ENCODE measurements at regions not wholly inside any gene's neighbourhood (a gene's known extent, or its start where the extent isn't known, plus 50 kb on each side); places are given as distances from the start of the nearest gene placed in this dataset.

DNA sequence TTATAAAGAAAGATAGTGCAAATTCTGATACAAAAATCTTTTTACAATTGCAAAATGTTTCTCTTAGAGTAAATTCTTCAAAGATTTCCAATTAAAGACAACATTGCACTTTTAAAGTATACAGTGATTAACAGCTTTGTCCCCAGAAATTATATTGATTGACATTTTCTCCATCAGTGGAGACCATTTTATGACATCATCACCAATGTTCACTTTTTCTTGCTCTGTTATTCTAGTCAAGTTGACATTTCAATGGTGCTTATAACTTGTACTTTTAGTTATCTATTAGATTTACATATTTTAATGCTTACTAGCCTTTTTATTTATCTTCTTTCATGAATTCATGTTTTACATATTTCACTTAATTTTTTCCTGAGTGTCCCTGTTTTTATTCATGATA is 524.8 kb downstream of the HAO1 start:
- DNase-seq (ENCODE audit: low spot score): no peak

DNA sequence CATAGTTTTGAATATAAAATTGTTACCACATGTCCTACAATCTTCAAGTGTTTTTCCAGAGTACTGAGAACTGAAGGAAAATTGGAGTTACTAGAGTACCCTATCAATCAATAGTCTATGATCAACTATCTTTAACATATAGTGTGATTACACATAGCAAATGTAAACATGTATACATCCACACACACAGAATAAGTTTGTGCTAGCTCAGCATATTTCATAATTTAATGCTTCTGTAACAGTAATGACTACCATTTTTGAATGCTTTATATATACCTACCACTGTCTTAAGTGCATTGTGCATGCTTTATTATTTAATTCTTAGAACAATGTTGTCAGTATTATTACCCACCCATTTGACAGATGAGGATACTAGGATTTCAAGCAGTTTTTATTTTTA is 523.9 kb downstream of the HAO1 start:
- no peak for DNase-seq (ENCODE audit: low spot score)

DNA sequence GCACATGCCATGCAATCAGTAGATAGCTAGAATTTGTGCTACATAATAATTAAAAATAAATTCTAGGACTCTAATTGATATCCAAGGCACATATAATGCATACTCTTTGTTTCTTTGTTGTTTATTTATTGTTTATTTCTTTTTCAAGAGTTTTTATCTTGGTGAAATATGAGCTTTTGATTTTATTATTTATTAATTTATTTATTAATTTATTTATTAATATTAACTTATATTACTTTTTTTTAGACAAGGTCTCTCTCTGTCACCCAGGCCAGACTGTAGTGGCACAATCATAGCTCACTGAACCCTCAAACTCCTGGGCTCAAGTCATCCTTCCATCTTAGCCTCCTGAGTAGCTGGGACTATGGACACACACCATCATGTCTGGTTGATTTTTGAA is 519.9 kb downstream of the HAO1 start:
- DNase-seq (ENCODE audit: low spot score): no peak

DNA sequence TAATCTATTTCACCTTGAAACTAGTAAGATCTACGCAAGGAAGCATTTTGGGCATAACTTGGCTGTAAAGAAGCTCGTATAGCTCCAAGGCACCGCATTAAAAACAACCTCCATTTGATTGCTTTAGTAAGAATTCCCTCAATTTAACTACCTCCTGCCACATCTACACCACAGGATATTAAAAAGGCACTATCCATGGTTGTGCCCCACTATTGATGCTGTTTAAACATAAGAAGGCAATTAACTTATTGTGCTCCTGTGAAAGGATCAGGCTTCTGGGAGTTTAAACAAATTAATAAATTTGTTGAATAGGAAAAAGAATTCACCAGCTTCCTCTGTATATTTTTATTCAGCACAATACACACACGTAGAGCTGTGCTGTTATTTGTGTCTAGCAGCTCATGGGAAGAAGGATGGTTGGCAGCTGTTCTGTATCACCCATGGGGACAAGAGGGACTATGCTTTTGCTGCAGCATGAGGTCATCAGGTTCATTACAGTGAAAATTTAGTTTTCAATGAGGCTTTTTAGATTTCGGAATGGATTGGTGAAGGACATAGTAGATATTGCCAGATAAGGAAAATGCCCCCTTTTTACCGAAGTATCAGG is 513.3 kb downstream of the HAO1 start:
- DNase-seq (ENCODE audit: low spot score): no peak

DNA sequence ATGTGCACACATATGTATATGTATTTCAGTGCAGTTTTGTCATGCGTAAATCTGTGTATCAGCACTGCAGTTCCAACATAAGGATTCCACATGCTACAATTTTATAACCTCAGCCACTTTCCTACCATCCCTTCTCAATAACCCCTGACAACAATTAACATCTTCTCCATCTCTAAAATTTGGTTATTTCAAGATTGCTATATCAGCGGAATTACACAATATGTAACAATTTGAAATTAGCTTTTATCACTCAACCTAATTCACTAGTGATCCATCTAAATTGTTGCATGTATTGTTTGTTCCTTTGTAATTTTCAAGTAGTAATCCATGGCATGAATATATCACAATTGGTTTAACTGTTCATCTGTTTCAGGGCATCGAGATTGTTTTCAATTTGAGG is 511.3 kb downstream of the HAO1 start:
- DNase-seq (ENCODE audit: low spot score): no peak

DNA sequence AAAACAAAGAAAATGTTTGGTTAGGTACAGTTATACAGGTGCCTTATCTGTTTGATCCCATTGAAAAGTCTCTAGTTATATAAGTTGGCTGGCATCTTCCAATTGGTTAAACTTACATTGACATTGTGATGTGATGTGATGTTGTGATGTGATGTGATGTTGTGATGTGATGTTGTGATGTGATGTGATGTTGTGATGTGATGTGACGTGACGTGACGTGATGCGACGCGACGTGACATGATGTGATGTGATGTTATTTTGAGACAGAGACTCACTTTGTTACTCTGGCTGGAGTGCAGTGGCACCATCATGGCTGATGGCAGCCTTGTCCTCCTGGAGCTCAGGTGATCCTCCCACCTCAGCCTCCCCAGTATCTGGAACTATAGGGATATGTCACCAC is 507.6 kb downstream of the HAO1 start:
- no peak for DNase-seq (ENCODE audit: low spot score)

DNA sequence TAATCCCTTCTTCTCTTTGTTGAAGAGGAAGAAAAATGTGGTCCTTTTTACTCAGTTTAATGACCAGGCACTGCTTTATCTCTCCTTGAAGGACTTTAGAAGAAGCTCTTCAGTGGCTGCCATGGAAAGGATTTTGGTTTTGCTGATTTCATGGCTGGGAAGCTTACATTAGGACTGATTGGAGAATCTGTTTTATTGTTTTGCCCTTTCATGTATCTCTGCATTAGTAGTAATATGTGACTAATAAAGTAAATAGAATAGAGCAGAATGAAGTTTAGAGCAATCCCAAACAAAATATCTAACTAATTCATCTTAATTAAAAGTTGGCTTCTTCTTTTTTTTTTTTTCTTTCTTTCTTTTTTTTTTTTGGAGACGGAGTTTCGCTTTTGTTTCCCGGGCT is 502.9 kb downstream of the HAO1 start:
- no peak for DNase-seq (ENCODE audit: low spot score)

DNA sequence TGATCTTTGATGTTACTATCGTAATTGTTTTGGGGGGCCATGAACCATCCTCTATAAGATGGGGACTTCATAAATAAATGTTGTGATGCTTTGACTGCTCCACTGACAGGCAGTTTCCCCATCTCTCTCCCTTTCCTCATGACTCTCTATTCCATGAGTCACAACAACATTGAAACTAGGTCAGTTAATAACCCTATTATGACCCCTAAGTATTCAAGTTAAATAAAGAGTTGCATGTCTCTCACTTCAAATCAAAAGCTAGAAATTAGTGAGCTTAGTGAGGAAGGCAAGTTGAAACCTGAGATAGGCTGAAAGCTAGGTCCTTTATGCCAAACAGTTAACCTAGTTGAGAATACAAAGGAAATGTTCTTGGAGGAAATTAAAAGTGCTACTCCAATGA is 491.0 kb downstream of the HAO1 start:
- DNase-seq (ENCODE audit: low spot score): no peak

DNA sequence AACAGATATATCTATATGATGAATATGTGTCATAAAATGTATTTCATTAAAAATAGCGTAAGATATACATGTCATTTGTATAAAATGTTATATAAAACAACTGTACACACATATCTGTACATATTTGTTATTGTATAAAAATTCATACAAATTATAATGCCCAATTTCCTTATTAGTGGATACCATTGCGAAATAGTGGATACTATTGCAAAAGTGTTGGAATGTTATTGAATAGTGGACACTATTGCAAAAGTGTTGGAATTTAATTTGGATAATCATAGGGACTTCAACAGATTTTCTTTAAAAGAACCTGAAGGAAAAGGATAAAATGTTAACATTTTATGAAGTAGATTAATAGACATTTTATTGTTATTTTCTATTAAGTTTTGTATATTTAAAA is 487.4 kb downstream of the HAO1 start:
- no peak for DNase-seq (ENCODE audit: low spot score)

DNA sequence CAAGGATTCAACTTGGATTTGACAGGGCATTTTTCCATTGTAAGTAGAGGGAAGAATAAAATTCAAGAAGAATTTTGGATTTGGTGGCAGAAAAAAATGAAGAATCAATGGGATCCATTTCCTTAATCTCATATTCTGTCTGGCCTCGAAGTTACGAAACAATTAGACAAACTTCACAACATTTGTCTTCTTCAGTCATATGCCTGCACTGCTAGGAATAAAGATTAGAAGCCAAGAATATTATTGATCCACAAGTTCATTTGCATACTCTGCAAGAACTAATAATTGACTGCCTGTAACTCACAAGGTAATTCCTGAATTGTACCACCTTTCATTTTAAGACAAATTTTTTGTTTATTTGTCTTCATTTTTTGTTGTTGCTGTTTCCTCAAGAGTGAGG is 486.2 kb downstream of the HAO1 start:
- DNase-seq (ENCODE audit: low spot score): no peak

DNA sequence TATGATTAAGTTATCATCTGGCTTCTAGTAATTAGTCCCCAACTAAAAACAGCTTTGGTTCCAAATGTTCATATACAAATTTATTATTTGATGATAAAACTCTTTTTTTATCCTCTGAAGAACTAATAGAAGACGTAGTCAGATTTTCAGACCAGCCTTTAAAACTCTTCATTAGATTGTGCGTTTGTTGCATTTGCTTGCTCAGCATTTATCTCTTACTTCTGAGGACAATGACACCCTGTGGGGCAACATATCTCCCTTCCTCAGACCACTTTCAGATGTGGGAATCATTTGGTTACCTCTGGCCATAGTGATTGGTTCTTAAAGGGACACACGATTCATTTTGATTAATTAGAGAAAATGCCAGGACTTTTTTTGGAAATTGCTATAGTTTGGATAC is 481.8 kb downstream of the HAO1 start:
- no peak for DNase-seq (ENCODE audit: low spot score)

DNA sequence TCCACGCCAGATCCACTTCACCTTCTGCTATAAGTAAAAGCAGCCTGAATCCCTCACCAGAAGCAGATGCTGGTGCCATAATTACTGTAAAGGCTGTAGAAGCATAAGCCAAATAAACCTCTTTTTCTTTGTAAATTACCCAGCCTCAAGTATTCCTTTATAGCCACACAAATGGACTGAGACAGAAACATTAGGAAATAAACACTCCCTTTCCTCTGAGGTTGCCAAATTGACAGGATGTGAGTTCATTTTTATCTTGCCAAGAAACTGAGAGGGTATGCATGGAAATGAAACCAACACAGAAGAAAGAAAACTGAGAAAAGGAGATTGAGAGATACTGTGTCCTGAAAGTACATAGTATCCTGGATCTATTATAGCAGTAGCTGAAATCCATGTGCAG is 481.2 kb downstream of the HAO1 start:
- DNase-seq (ENCODE audit: low spot score): no peak

DNA sequence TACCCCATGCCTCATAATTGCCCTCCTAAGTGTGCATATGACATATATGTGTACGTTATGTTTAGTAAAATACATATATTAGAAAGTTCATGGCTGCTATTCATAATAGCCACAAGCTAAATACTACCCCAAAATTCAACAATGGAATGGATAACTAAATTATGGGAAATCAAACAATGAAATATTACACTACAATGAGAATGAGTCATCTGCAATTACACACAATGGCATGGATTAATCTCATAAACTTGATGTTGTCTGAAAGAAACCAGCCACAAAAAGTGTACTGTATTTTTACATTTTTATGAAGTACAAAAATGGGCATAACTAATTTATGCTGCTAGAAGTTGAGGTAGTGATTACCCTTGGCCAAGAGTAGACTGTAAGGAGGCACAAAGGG is 477.0 kb downstream of the HAO1 start:
- no peak for DNase-seq (ENCODE audit: low spot score)

DNA sequence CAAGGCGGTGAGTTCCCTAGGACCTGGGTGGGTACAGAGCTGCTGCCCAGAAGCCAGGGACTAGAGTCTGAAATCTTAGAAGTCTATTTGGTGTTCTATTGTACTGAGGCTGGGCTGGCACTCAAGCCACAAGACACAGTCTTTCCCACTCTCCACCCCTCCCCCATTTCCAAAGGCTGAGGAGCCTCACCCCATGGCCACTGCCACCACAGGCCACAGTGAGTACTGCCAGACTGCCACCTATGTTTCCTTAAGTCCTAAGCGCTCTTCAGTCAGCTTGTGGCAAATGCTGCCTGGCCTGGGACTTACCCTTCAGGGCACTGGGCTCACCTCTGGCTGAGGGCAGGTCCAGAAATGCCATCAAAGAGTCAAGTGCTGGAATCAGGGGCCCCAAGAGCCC is 469.3 kb downstream of the HAO1 start:
- DNase-seq (ENCODE audit: low spot score): no peak

DNA sequence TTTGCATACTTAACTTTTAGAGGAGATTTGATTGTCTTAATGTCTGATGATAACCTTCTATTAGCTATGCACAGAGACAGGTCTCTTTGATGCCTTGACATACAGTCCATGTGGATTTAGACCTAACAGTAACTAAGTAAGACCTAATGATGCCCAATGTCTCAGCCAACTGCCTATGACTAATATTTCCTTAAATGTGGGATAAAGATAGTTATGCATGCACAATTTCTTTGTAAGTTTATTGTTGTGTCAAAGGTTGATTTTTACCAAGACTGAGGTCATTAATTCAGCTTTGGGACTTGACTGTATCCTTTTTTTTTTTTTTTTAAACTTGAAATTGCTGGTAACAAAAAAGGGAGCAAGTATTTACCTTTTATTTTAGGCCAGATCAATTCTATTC is 450.0 kb downstream of the HAO1 start:
- DNase-seq (ENCODE audit: low spot score): no peak

DNA sequence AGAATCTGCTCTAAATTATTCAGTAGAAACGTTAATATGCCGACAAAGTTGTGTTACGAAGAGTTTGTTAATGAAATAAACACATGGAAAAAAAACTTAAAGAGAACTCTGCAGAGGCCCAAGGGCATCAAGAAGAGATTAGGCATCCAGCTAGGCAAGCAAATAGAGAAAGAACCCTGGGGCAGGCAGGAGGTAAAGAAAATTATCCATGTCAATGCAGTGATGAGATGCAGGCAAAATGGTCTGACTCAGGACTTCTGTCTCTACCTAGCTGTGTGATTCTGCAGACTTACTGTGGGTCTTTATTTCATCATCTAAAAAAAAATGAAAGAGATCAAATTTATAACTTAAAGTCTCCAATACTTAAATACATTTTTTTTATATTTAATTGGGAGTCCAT is 448.0 kb downstream of the HAO1 start:
- DNase-seq (ENCODE audit: low spot score): no peak

DNA sequence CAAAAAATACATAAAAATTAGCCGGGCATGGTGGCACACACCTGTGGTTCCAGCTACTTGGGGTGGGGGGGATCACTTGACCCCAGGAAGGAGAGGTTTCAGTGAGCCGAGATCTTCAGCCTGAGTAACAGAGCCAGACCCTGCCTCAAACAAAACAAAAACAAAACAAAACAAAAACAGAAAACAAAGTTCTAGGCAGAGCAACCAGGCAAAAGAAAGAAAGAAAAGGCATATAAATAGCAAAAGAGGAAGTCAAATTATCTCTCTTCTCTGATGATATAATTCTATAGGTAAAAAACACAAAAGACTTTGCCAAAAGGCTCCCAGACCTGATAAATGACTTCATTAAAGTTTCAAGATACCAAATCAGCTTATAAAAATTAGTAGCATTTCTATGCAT is 446.9 kb downstream of the HAO1 start:
- DNase-seq (ENCODE audit: low spot score): no peak

DNA sequence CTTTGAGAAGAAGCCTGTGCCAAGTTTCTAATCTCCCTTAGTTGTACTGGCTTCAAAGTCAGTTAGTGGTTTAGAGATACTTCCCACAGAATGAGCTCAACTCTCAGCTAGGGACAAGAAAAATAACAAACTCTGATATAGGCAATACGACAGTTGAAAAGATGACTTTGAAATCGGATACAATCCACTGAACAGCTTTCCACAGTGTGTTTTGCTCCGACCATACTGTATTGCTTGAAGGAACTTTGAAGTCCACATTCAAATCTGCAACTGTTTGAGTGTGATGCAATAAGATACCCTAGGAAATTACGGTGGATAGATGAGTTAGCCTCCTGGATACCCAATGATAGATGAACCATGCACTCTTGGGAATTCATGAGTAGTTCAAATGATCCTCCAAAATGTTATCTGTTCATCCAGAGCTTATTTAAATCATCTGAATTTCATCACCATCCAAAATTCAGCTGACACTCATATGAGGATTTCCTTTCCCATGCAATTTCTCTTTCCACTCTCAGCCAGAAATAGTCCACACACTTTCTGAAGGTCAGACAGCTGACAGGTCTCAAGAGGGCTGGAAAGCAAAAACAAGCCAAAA is 443.8 kb downstream of the HAO1 start:
- DNase-seq (ENCODE audit: low spot score): no peak

DNA sequence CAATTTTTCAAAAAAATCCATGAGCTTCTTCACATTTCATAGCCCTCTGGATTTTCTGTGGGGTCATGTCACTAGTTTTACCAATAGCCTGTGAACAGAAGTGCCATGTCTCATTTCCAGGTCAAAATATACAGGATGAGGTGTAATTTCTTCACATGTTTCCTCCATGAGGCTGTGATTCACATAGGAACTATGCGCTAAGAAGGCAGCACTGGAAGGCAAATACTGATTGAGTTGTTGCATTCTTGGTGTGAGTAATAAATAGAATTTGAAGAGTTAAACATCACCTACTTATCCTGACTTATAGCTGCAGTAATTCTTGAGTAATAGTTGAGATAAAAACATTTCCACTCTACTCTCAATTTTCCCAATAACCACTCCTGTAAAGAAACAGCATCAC is 442.3 kb downstream of the HAO1 start:
- DNase-seq (ENCODE audit: low spot score): no peak

DNA sequence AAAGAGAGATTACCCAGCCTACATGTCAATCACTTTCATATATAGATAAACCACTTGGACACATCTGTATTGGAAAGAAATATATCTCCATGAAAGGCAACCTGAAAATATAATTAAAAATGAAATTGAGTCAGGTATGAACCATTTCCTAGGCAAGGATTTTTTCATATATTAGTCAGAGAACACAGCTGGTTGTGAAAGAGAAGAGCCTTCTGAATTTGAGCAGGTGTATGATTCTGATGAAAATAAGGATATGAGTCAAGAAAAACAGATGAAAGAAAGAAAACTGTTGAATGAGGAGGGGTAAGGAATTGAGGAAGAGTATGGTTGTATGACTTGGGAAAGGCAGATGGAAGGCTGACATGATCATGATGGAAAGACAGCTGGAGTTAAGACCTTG is 441.1 kb downstream of the HAO1 start:
- DNase-seq (ENCODE audit: low spot score): no peak

DNA sequence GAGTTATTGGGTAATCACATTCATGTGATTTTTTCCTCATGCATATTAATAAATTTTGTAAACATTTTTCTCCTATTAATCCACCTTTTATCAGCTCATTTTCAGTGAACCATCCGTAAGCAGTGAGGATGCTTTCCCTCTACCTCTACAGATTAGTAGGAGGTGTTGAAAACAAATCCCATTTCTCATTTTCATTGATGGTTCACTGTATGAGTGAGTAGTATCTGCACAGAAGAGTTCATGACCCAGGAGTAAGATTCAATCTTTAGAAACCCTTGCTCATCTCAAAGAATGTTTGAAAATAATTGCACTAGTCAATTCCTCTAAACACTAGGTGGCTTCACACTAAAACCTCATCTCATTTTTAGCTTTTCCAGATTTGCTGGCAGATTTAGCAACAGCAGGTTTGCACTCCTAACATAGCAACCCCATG is 440.0 kb downstream of the HAO1 start:
- DNase-seq (ENCODE audit: low spot score): no peak

DNA sequence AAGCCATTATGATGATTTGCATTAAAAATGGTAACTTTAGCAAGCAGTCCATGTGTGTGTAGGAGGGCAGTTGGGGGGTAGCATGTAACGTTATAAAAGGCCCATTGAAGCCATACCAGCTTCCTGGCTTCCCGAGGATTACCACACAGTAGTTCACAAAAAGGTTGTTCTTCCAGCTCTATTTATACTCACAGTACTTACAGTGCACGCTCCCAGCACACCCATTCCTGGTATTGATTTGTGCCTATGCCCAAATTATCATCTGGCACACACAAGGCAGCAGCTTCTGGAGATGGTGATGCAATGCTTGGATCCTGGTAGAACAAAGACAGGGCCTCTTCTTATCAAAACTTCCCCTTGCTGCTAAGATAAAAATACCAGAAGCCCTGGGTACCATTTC is 436.8 kb downstream of the HAO1 start:
- peak; percentile 17 for DNase-seq (ENCODE audit: low spot score)

DNA sequence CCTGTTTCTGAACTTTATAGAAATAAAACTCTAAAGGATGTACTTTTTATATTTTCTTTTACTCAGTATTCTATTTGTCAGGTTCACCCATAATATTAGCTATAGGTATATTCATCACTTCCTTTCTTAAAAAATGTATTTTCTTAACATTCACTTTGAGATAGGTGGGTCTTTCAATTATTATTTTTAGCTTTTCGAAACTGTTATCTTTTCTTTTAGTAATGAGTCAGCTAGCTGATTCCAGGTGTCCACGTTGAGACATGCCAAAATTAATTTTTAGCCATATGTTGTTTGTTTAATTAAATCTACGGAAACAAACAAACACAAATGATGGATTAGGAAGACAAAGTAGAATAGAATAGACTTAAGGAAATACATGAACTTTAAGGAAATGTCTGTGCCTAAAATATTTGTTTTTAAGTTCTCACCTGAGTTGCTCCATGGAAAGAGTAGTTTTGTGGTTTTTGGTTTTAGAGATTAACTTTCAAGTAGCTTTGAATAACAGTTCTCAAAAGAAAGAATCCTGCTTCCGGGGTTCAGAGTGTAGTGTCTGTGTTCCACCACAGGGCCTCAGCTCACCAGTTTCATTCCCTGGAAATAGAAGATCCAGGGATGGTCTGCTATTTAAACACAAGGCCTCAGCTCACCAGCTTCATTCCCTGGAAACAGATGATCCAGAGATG is 435.0 kb downstream of the HAO1 start:
- DNase-seq (ENCODE audit: low spot score): no peak

DNA sequence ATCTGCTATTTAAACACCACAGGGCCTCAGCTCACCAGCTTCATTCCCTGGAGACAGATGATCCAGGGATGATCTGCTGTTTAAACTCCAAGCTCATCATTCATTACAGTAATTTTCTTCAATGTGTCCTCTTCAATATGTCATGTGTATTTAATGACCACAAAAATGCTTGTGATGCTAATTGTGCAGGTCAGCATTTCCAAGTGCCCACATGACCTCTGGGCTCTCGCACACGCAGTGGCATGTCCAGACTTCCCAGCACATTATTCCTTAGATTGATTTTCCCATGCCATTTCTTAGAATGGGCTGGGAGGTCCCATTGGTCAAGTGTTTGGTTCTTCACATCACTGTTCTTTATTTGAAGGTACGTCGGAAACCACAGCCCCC is 434.4 kb downstream of the HAO1 start:
- DNase-seq (ENCODE audit: low spot score): no peak

Data from Ammon's horn (tissue), 1 donor.